IMR-90 (cell line): ENCODE measurements at regions not wholly inside any gene's neighbourhood (a gene's known extent, or its start where the extent isn't known, plus 50 kb on each side); places are given as distances from the start of the nearest gene placed in this dataset.

Experiments
- ATAC-seq: fragments of 200-7000 bp; cut with Tn5 transposase; 2 replicates; pipeline ENCODE4 v1.9.1; 2020; ENCODE audit warnings: low read depth, mild to moderate bottlenecking, moderate library complexity
- BruUV-seq: library from RNA; stranded (reverse); fragments of 400-500 nt; replicated peaks from 2 replicates; lab custom pipeline; 2021; lab: Mats Ljungman, UMichigan
- CTCF ChIA-PET: fragments of 300-600 bp; formaldehyde crosslinking; extraction: SDS; loops from one replicate; lab custom pipeline; 2021; ENCODE audit warnings: antibody characterized with exemption; lab: Yijun Ruan, JAX
- POLR2A ChIA-PET: fragments of 300-600 bp; sonication (Branson Sonifier 250); formaldehyde crosslinking; loops from one replicate; lab custom pipeline; 2022; ENCODE audit warnings: antibody characterized with exemption; ENCODE audit not compliant: unreplicated experiment; lab: Charles Lee
- DNase-seq: peaks from one replicate; pipeline ENCODE4 v3.0.0; 2013
- H2AFZ ChIP-seq: replicated peaks from 2 replicates; pipeline ENCODE3; 2013; ENCODE audit warnings: low read length, mild to moderate bottlenecking; ENCODE audit not compliant: poor library complexity
- H2AK5ac ChIP-seq: 2 replicates; pipeline ENCODE4 v1.6.1; 2013; ENCODE audit warnings: low read depth, low read length, inconsistent platforms
- H2AK9ac ChIP-seq: replicated peaks from 2 replicates; pipeline ENCODE3; 2013; ENCODE audit warnings: mild to moderate bottlenecking, low read depth, low read length, moderate library complexity; ENCODE audit not compliant: poor library complexity
- H2BK120ac ChIP-seq: 2 replicates; pipeline ENCODE4 v1.6.1; 2013; ENCODE audit warnings: low read depth, low read length, inconsistent platforms
- H2BK15ac ChIP-seq: 3 replicates; pipeline ENCODE4 v1.6.1; 2013; ENCODE audit warnings: low read depth, low read length, inconsistent platforms
- H2BK20ac ChIP-seq: 2 replicates; pipeline ENCODE4 v1.6.1; 2013; ENCODE audit warnings: low read depth, mild to moderate bottlenecking, inconsistent platforms, low read length, moderate library complexity
- H2BK5ac ChIP-seq: 2 replicates; pipeline ENCODE4 v1.6.1; 2013; ENCODE audit warnings: mild to moderate bottlenecking, low read depth, low read length, inconsistent platforms; ENCODE audit not compliant: poor library complexity, severe bottlenecking
- H3K14ac ChIP-seq: replicated peaks from 2 replicates; pipeline ENCODE4 v1.6.1; 2013; ENCODE audit warnings: low read depth, low read length, inconsistent platforms
- H3K18ac ChIP-seq: 2 replicates; pipeline ENCODE4 v1.6.1; 2013; ENCODE audit warnings: low read depth, low read length, control low read depth
- H3K23ac ChIP-seq: 2 replicates; pipeline ENCODE4 v1.6.1; 2013; ENCODE audit warnings: low read depth, low read length, inconsistent platforms
- H3K27ac ChIP-seq: 2 replicates; pipeline ENCODE4 v1.5.1; 2013; ENCODE audit warnings: mild to moderate bottlenecking, control low read depth, low read length; ENCODE audit not compliant: insufficient read depth
- H3K27me3 ChIP-seq: 2 replicates; pipeline ENCODE4 v1.6.1; 2013; ENCODE audit warnings: low read length; ENCODE audit not compliant: control insufficient read depth, insufficient read depth
- H3K36me3 ChIP-seq: 2 replicates; pipeline ENCODE4 v1.6.1; 2013; ENCODE audit warnings: low read length, mixed read lengths; ENCODE audit not compliant: control insufficient read depth, insufficient read depth
- H3K4ac ChIP-seq: 2 replicates; pipeline ENCODE4 v1.6.1; 2013; ENCODE audit warnings: low read depth, low read length, inconsistent platforms
- H3K4me1 ChIP-seq: 2 replicates; pipeline ENCODE4 v1.6.1; 2013; ENCODE audit warnings: low read length, mixed read lengths; ENCODE audit not compliant: control insufficient read depth, insufficient read depth
- H3K4me2 ChIP-seq: 2 replicates; pipeline ENCODE4 v1.6.1; 2013; ENCODE audit warnings: low read depth, mild to moderate bottlenecking, control low read depth, low read length, moderate library complexity
- H3K4me3 ChIP-seq: 2 replicates; pipeline ENCODE4 v1.5.1; 2013; ENCODE audit warnings: low read depth, mild to moderate bottlenecking, control low read depth, low read length, moderate library complexity; ENCODE audit not compliant: insufficient read depth
- H3K56ac ChIP-seq: 2 replicates; pipeline ENCODE4 v1.6.1; 2013; ENCODE audit warnings: low read length, inconsistent platforms; ENCODE audit not compliant: insufficient read depth; ENCODE audit errors: extremely low read depth
- H3K79me1 ChIP-seq, 2 experiments: 2 replicates each; pipeline ENCODE4 v1.6.1; 2013; ENCODE audit warnings: low read length in 2 of 2, inconsistent platforms in 1 of 2, low read depth in 1 of 2
- H3K9ac ChIP-seq: 2 replicates; pipeline ENCODE4 v1.6.1; 2013; ENCODE audit warnings: low read depth, low read length, control low read depth
- H3K9me1 ChIP-seq: 2 replicates; pipeline ENCODE4 v1.6.1; 2013; ENCODE audit warnings: low read length, inconsistent platforms; ENCODE audit not compliant: insufficient read depth
- H3K9me3 ChIP-seq: 2 replicates; pipeline ENCODE4 v1.6.1; 2013; ENCODE audit warnings: low read length; ENCODE audit not compliant: control insufficient read depth, insufficient read depth
- H4K20me1 ChIP-seq: 2 replicates; pipeline ENCODE4 v1.6.1; 2013; ENCODE audit warnings: low read length, inconsistent platforms; ENCODE audit not compliant: insufficient read depth
- H4K5ac ChIP-seq: 2 replicates; pipeline ENCODE4 v1.6.1; 2013; ENCODE audit warnings: mild to moderate bottlenecking, low read depth, low read length, control low read depth
- H4K8ac ChIP-seq, 2 experiments: 2 replicates each; pipeline ENCODE4 v1.6.1; 2013; ENCODE audit warnings: low read depth in 2 of 2, low read length in 2 of 2, control low read depth in 1 of 2, inconsistent platforms in 1 of 2
- H4K91ac ChIP-seq: 2 replicates; pipeline ENCODE4 v1.6.1; 2013; ENCODE audit warnings: low read depth, low read length, inconsistent platforms; ENCODE audit not compliant: insufficient read depth
- BHLHE40 ChIP-seq: fragments of 150-350 bp; IDR thresholded peaks from 2 replicates; pipeline ENCODE4 v1.6.1; 2016; ENCODE audit warnings: mild to moderate bottlenecking, low read depth, low read length
- CHD1 ChIP-seq: IDR thresholded peaks from 2 replicates; pipeline ENCODE4 v1.6.1; 2012; ENCODE audit warnings: low read depth, low read length, improper control_type of control experiment
- FOS ChIP-seq: fragments of 150-350 bp; IDR thresholded peaks from 2 replicates; pipeline ENCODE4 v1.6.1; 2016; ENCODE audit warnings: low read depth, low read length
- MXI1 ChIP-seq: IDR thresholded peaks from 2 replicates; pipeline ENCODE4 v1.6.1; 2012; ENCODE audit warnings: low read depth, mild to moderate bottlenecking, low read length, moderate library complexity, borderline replicate concordance
- RCOR1 ChIP-seq: IDR thresholded peaks from 2 replicates; pipeline ENCODE4 v1.6.1; 2012; ENCODE audit warnings: mild to moderate bottlenecking, low read length, improper control_type of control experiment; ENCODE audit not compliant: insufficient replicate concordance
- RFX5 ChIP-seq: IDR thresholded peaks from 2 replicates; pipeline ENCODE4 v1.8.0; 2012; ENCODE audit warnings: low read depth, mild to moderate bottlenecking, low read length, moderate library complexity
- WGBS, 2 experiments: methylation state at CpG; one replicate each; pipeline versions ENCODE4 v1.1.5 to v1.1.7; 2013; ENCODE audit warnings: missing lambda C conversion rate in 2 of 2; ENCODE audit not compliant: insufficient read length in 1 of 2; ENCODE audit errors: extremely low coverage in 2 of 2; 5-methylcytosine and 5-hydroxymethylcytosine counted together
- dilution Hi-C: fragments of 300-500 bp; cut with HindIII; formaldehyde crosslinking; loops from one replicate; pipeline ENCODE4 v1.14.3; 2018; ENCODE audit warnings: low sequenced_read_pairs; ENCODE audit not compliant: unreplicated experiment
- in situ Hi-C: fragments of 300-500 bp; cut with MboI; formaldehyde crosslinking; loops from 3 replicates; pipeline ENCODE4 v1.14.3; 2019; ENCODE audit warnings: low sequenced_read_pairs, inconsistent platforms, mixed read lengths
- intact Hi-C: fragments of 100-400 bp; cut with micrococcal nuclease; formaldehyde crosslinking; loops from 2 replicates; pipeline ENCODE4 v1.10.0; 2022
- TF ChIP-seq, protein P1 (sequence below): fragments of 150-350 bp; IDR thresholded peaks from 2 replicates; pipeline ENCODE4 v1.6.1; 2017; ENCODE audit warnings: mild to moderate bottlenecking, antibody characterized with exemption, low read length, low read depth
- TF ChIP-seq, protein P2 (sequence below): fragments of 150-350 bp; IDR thresholded peaks from 2 replicates; pipeline ENCODE4 v1.6.1; 2016; ENCODE audit warnings: low read depth, mild to moderate bottlenecking, low read length, moderate library complexity, borderline replicate concordance

DNA sequence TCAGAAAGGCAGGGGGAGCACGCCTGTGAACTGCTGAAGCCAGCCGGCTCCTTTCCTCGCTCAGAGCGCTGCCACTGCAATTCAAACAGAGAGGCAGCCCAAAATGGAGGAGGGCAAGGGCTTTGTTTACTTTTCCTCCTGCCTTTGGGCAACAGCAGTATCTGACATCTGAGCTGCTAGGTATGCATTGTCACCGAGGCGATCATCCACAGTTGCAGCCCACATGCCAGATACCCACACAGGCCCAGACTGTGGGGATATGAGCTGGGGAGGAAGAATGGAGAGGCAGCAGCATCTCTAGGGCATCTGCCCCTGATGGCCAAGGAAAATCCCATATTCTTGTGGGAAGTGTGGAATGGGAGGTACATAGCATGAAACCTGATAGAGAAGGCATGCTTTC, 357.1 kb downstream of the BARHL2 start:
- Histone ChIP-seq H3K9ac (no peak overlapping the region), H4K5ac (no peak overlapping the region), H2AK9ac (no peak overlapping the region), H3K27me3 (no peaks in the 10 kb centered on the region), H3K9me1 (0 out of 2 replicates have a peak, but pooled peaks cover 4% of the 10 kb centered on the region), H3K4ac (no peak overlapping the region), H3K18ac (no peak overlapping the region), H3K36me3 (no peaks in the 10 kb centered on the region), H2BK20ac (no peak overlapping the region), H4K20me1 (no peaks in the 10 kb centered on the region), H3K27ac (no peak overlapping the region), H2BK120ac (no peak overlapping the region), H3K4me2 (no peak overlapping the region), H3K56ac (no peak overlapping the region), H2AK5ac (no peak overlapping the region), H2AFZ (no peak overlapping the region), H3K14ac (no peak overlapping the region), H3K4me1 (no peaks in the 10 kb centered on the region), H2BK5ac (no peak overlapping the region), H4K91ac (no peak overlapping the region), H3K4me3 (no peak overlapping the region), H3K9me3 (no peaks in the 10 kb centered on the region), H4K8ac (no peak overlapping the region), H3K23ac (no peak overlapping the region), H2BK15ac (no peak overlapping the region), H3K79me1 (no peaks in the 10 kb centered on the region)
- CTCF ChIA-PET = no interaction called here
- TF ChIP-seq BHLHE40 (no peak), RCOR1 (no peak), CHD1 (no peak), MXI1 (no peak), RFX5 (no peak), FOS (no peak)
- TF ChIP-seq, protein P1, sequence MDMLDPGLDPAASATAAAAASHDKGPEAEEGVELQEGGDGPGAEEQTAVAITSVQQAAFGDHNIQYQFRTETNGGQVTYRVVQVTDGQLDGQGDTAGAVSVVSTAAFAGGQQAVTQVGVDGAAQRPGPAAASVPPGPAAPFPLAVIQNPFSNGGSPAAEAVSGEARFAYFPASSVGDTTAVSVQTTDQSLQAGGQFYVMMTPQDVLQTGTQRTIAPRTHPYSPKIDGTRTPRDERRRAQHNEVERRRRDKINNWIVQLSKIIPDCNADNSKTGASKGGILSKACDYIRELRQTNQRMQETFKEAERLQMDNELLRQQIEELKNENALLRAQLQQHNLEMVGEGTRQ = no peak
- TF ChIP-seq, protein P2, sequence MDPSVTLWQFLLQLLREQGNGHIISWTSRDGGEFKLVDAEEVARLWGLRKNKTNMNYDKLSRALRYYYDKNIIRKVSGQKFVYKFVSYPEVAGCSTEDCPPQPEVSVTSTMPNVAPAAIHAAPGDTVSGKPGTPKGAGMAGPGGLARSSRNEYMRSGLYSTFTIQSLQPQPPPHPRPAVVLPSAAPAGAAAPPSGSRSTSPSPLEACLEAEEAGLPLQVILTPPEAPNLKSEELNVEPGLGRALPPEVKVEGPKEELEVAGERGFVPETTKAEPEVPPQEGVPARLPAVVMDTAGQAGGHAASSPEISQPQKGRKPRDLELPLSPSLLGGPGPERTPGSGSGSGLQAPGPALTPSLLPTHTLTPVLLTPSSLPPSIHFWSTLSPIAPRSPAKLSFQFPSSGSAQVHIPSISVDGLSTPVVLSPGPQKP = no peak
- dilution Hi-C loops (no loop called here), in situ Hi-C loops (no loop called here), intact Hi-C loops (no loop called here)
- DNase-seq (no peak), ATAC-seq (no peak)
- BruUV-seq = no TSS peak
- 94% methylated on average over 3 of the region's 6 CpGs; no CpG with 5 or more reads in 1 of the 2 experiments for WGBS, 2 experiments
- POLR2A ChIA-PET = no interaction called here
